HepG2 (cell line): ENCODE measurements at regions not wholly inside any gene's neighbourhood (a gene's known extent, or its start where the extent isn't known, plus 50 kb on each side); places are given as distances from the start of the nearest gene placed in this dataset.

Source experiments
- ATAC-seq: fragments of 200-7000 bp; cut with Tn5 transposase; 3 replicates; pipeline ENCODE4 v1.9.1; 2020; ENCODE audit warnings: mild to moderate bottlenecking, moderate library complexity
- BruUV-seq: library from RNA; stranded (reverse); fragments of 400-500 nt; replicated peaks from 2 replicates; lab custom pipeline; 2021; lab: Mats Ljungman, UMichigan
- CTCF ChIA-PET: fragments of 300-600 bp; formaldehyde crosslinking; extraction: SDS; loops from one replicate; lab custom pipeline; 2021; ENCODE audit warnings: low total read pairs, inconsistent platforms, low intra/inter-chr PET ratio; lab: Yijun Ruan, JAX
- POLR2A ChIA-PET: fragments of 350-600 bp; sonication (Branson Sonifier 250); formaldehyde crosslinking; loops from one replicate; lab custom pipeline; 2020; ENCODE audit warnings: antibody characterized with exemption, inconsistent platforms; lab: Yijun Ruan, JAX
- DNase-seq: peaks from one replicate; pipeline ENCODE4 v3.0.0-alpha.2; 2015; ENCODE audit warnings: low spot score
- FAIRE-seq: peaks from 3 replicates; lab custom pipeline; 2011; peaks lifted over from hg19 to GRCh38; lab: Jason Lieb, UNC
- H2AFZ ChIP-seq: one replicate; pipeline ENCODE4 v1.6.1; 2011; ENCODE audit warnings: low read length, inconsistent platforms
- H3K27ac ChIP-seq: fragments of 300-600 bp; 3 replicates; pipeline ENCODE4 v1.8.0; 2011; ENCODE audit warnings: mixed run types, mild to moderate bottlenecking, mixed read lengths, low read length, inconsistent platforms; ENCODE audit not compliant: insufficient read depth; ENCODE audit errors: extremely low read length
- H3K27me3 ChIP-seq, 2 experiments: fragments of 200-600 bp in 1 of 2; 2 replicates in 1 of 2; 3 replicates in 1 of 2; pipeline versions ENCODE4 v1.6.0 to v1.8.0; 2011; ENCODE audit warnings: low read length in 2 of 2, mild to moderate bottlenecking in 2 of 2, moderate library complexity in 2 of 2, inconsistent platforms in 1 of 2; ENCODE audit not compliant: insufficient read depth in 2 of 2, control insufficient read depth in 1 of 2
- H3K36me3 ChIP-seq, 2 experiments: fragments of 200-600 bp in 1 of 2; replicated peaks in 1 of 2; 2 replicates in 1 of 2; 3 replicates in 1 of 2; pipeline versions ENCODE4 v1.5.1 to v1.8.0; 2011; ENCODE audit warnings: low read length in 2 of 2, inconsistent platforms in 1 of 2; ENCODE audit not compliant: insufficient read depth in 2 of 2, control insufficient read depth in 1 of 2
- H3K4me1 ChIP-seq: 2 replicates; pipeline ENCODE4 v1.5.1; 2012; ENCODE audit warnings: low read length, inconsistent platforms; ENCODE audit not compliant: insufficient read depth
- H3K4me2 ChIP-seq: 2 replicates; pipeline ENCODE4 v1.6.0; 2011; ENCODE audit warnings: low read depth, low read length, inconsistent platforms
- H3K4me3 ChIP-seq, 3 experiments: fragments of 200-600 bp in 1 of 3; sonication (generic), shearing (Covaris generic) in 1 of 3; replicated peaks in 1 of 3; 2 replicates each; pipeline ENCODE4 v1.5.1; 2011 to 2016; ENCODE audit warnings: low read length in 3 of 3, inconsistent platforms in 2 of 3, low read depth in 2 of 3, mild to moderate bottlenecking in 2 of 3, control low read depth in 1 of 3, mixed read lengths in 1 of 3; ENCODE audit not compliant: insufficient read depth in 1 of 3
- H3K79me2 ChIP-seq: one replicate; pipeline ENCODE4 v1.6.1; 2011; ENCODE audit warnings: low read length, inconsistent platforms; ENCODE audit not compliant: insufficient read depth
- H3K9ac ChIP-seq: 2 replicates; pipeline ENCODE4 v1.6.0; 2011; ENCODE audit warnings: mild to moderate bottlenecking, low read depth, low read length, inconsistent platforms; ENCODE audit not compliant: insufficient read depth
- H3K9me3 ChIP-seq: 2 replicates; pipeline ENCODE4 v1.5.1; 2012; ENCODE audit warnings: mild to moderate bottlenecking, low read length
- H4K20me1 ChIP-seq: 2 replicates; pipeline ENCODE4 v1.6.0; 2011; ENCODE audit warnings: inconsistent platforms, mild to moderate bottlenecking, low read length, moderate library complexity; ENCODE audit not compliant: insufficient read depth
- MAFF ChIP-seq: IDR thresholded peaks from 2 replicates; pipeline ENCODE4 v1.6.1; 2011; ENCODE audit warnings: low read depth, low read length, improper control_type of control experiment
- MAFK ChIP-seq, 2 experiments: IDR thresholded peaks in 1 of 2; conservative IDR thresholded peaks in 1 of 2; 2 replicates each; pipeline ENCODE4 v1.6.1; 2011; ENCODE audit warnings: improper control_type of control experiment in 2 of 2, low read length in 2 of 2
- ZNF138 ChIP-seq: sonication (generic); formaldehyde crosslinking; IDR thresholded peaks from 2 replicates; pipeline ENCODE4 v1.5.0; 2020; ENCODE audit warnings: mild to moderate bottlenecking, low read depth, missing genetic modification reagents
- ZNF501 ChIP-seq: sonication (generic); formaldehyde crosslinking; IDR thresholded peaks from 2 replicates; pipeline ENCODE4 v1.5.1; 2020; ENCODE audit warnings: mild to moderate bottlenecking, moderate library complexity, missing genetic modification reagents
- ZSCAN21 ChIP-seq: sonication (generic); formaldehyde crosslinking; IDR thresholded peaks from 2 replicates; pipeline ENCODE4 v1.8.0; 2022; ENCODE audit warnings: mild to moderate bottlenecking, missing genetic modification reagents, moderate library complexity, borderline replicate concordance
- WGBS: methylation state at CpG from one replicate; pipeline ENCODE4 v1.1.6; 2017; ENCODE audit warnings: low lambda C conversion rate; 5-methylcytosine and 5-hydroxymethylcytosine counted together
- in situ Hi-C: cut with HindIII; loops from 2 replicates; pipeline ENCODE4 v1.10.0; 2017; ENCODE audit warnings: low pct_unique_long_range_greater_than_20kb; ENCODE audit not compliant: extremely low pct_ligation_motif_present
- intact Hi-C: fragments of 100-400 bp; cut with micrococcal nuclease; formaldehyde crosslinking; loops from one replicate; pipeline ENCODE4 v1.10.0; 2022; ENCODE audit not compliant: unreplicated experiment
- TF ChIP-seq, protein P1 (sequence below): sonication (generic); formaldehyde crosslinking; conservative IDR thresholded peaks from 2 replicates; pipeline ENCODE4 v1.8.0; 2022; ENCODE audit warnings: mild to moderate bottlenecking, moderate library complexity, missing genetic modification reagents

DNA sequence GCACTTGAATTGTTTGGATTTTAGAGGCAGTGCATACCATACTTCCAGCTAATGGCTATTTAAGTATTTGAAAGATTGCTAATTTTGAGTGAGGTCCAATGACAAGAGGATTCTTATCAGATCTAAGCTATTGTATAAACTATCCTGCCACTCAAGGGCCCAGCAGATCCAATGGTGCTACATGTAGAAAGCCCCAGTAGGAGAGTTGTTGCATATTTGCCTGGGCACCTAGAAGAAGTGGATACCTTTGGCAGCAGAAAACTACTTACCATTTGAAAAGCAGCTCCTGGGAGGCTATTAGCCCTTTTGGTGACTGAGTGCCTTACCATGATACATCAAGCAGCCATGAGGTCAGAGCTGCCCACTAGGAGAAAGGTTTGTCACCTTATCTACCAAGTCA is 447.3 kb downstream of the C4orf33 start (continued):
- TF ChIP-seq ZNF501 (CRISPR knock-in tag) (no peak), ZSCAN21 (CRISPR knock-in tag) (no peak)
- TF ChIP-seq, protein P1, sequence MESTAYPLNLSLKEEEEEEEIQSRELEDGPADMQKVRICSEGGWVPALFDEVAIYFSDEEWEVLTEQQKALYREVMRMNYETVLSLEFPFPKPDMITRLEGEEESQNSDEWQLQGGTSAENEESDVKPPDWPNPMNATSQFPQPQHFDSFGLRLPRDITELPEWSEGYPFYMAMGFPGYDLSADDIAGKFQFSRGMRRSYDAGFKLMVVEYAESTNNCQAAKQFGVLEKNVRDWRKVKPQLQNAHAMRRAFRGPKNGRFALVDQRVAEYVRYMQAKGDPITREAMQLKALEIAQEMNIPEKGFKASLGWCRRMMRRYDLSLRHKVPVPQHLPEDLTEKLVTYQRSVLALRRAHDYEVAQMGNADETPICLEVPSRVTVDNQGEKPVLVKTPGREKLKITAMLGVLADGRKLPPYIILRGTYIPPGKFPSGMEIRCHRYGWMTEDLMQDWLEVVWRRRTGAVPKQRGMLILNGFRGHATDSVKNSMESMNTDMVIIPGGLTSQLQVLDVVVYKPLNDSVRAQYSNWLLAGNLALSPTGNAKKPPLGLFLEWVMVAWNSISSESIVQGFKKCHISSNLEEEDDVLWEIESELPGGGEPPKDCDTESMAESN (CRISPR knock-in tag): no peak

DNA sequence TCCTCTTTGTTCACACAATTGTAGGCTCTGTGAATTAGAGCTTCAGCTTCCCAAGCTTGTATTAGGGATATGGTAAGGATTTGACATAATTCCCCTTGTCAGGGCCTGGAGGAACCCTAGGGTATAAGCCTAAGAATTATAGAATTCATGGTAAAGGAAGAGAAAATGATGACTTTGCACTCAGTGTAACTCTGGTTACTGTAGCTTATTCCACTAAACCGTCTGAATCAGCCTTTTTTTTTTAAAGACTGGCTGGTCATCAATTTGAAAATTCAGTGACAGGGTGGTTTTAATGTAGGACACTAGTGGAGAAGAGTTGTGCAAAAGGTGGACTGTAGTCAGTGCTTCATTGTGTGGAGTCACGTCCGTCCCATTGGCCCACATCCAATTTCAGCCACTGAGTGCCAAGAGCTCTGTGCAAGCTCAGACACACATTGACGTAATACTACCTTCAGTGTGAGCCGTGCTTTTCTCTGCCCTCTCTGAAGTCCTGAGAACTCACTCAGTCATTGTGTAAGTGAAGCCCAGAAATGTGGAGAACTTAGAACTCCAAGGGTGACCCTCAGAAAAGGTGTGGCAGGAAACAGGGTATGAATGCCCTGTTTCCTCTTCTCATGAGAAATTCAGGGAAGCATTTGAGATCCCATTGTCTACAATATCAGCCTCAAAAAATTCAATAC is 449.8 kb downstream of the C4orf33 start:
- ATAC-seq: no peak; the same call in 2 of the 3 replicates
- no peak overlapping the region for H3K4me2 ChIP-seq
- no TSS peak for BruUV-seq

More for the DNA sequence above, 449.8 kb downstream of the C4orf33 start:
- no peak for FAIRE-seq
- Histone ChIP-seq H2AFZ (no peak overlapping the region), H3K4me3 (no peak overlapping the region), H3K9ac (no peak overlapping the region), H4K20me1 (no peaks in the 10 kb centered on the region), H3K9me3 (no peaks in the 10 kb centered on the region), H3K27me3 (no peaks in the 10 kb centered on the region), H3K27ac (no peak overlapping the region), H3K36me3 (no peaks in the 10 kb centered on the region), H3K79me2 (no peaks in the 10 kb centered on the region), H3K4me1 (peaks cover 9% of the 10 kb centered on the region)
- intact Hi-C loops: no loop called here
- ChIA-PET CTCF (no interaction called here), POLR2A (no interaction called here)
- peak; percentile 3 for DNase-seq
- 0% methylated on average over 3 of the region's 5 CpGs for WGBS
- TF ChIP-seq MAFK (conservative IDR thresholded peaks at IDR 0.05 in 1 of 2, IDR thresholded peaks at IDR 0.05 in 1 of 2; ENCODE audit: low read length in 2 of 2) (peak in 1 of 2 experiments; percentile 79; a peak in 3 of 4 replicates), ZNF138 (CRISPR knock-in tag) (no peak), MAFF (peak; percentile 85)
- in situ Hi-C loops: no loop called here
